ENCODE measurements at regions not wholly inside any gene's neighbourhood (a gene's known extent, or its start where the extent isn't known, plus 50 kb on each side); places are given as distances from the start of the nearest gene placed in this dataset.

DNA sequence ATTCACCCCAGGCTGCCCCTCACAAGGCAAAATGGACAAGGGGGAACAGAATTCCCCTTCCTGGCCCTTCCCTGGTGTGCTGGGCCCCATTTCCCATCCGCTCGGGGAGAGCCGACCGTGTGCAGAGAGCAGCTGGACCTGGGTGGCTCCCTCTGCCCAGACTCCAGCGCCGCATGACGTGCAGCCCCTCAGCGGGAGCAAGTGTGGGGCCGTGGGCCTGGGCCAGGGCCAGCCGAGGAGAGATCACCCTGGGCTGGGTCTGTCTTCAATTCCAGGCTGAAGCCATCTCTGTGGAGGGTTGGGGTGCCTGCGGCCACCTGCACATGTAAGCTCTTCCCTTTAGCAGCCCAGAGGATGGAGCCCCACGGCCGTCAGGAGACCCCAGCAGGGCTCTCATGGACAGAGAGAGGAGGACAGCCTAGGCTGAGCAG lies 241.8 kb downstream of the TTLL2 start:
- DNase-seq (ENCODE audit: low spot score) = no peak
- intact Hi-C loops (cut with micrococcal nuclease; ENCODE audit: unreplicated experiment) = no loop called here
- Histone ChIP-seq H3K4me2 (ENCODE audit: low read length) (no peak overlapping the region), H2AFZ (ENCODE audit: low read length) (no peak overlapping the region), H4K20me1 (ENCODE audit: insufficient read depth, low read length) (no peaks in the 10 kb centered on the region), H3K4me3 (ENCODE audit: low read depth, low read length, poor library complexity, severe bottlenecking) (no peak overlapping the region), H3K36me3 (ENCODE audit: insufficient read depth, low read length) (no peaks in the 10 kb centered on the region), H3K9me2 (ENCODE audit: insufficient read depth, low read length) (no peaks in the 10 kb centered on the region), H3K27ac (ENCODE audit: low read depth, low read length, poor library complexity, severe bottlenecking) (no peak overlapping the region), H3K4me1 (ENCODE audit: insufficient read depth, low read length, poor library complexity, severe bottlenecking) (no peaks in the 10 kb centered on the region), H3K9me3 (ENCODE audit: low read length) (no peaks in the 10 kb centered on the region), H3K79me2 (ENCODE audit: insufficient read depth, low read depth, low read length) (no peaks in the 10 kb centered on the region)
- no TSS peak for BruUV-seq (replicated peaks)
- ChIA-PET POLR2A (interaction anchor here (0.6 to 0.7 kb wide), 2 partner anchors 309 to 319 kb away, joined by 3 to 4 read pairs; no protein-coding TSS in a partner anchor), CTCF (ENCODE audit: unreplicated experiment) (no interaction called here)
- TF ChIP-seq EZH2phosphoT487 (IDR thresholded peaks at IDR 0.05; ENCODE audit: borderline replicate concordance, low read depth, low read length) = no peak
- TF ChIP-seq CTCF (conservative IDR thresholded peaks at IDR 0.05; ENCODE audit: low read length) = no peak

- H3K4me3 ChIP-seq (ENCODE audit: low read depth, low read length, poor library complexity, severe bottlenecking) = no peak overlapping the region
- no peak overlapping the region for H2AFZ ChIP-seq (ENCODE audit: low read length)
- H3K4me1 ChIP-seq (ENCODE audit: insufficient read depth, low read length, poor library complexity, severe bottlenecking) = no peaks in the 10 kb centered on the region
- ChIA-PET CTCF (ENCODE audit: unreplicated experiment) (no interaction called here), POLR2A (no interaction called here)
- no peak for DNase-seq (ENCODE audit: low spot score)
- H3K9me3 ChIP-seq (ENCODE audit: low read length) = no peaks in the 10 kb centered on the region
- H3K36me3 ChIP-seq (ENCODE audit: insufficient read depth, low read length) = no peaks in the 10 kb centered on the region
- BruUV-seq (replicated peaks) = no TSS peak
- no peak overlapping the region for H3K27ac ChIP-seq (ENCODE audit: low read depth, low read length, poor library complexity, severe bottlenecking)
- intact Hi-C loops (cut with micrococcal nuclease; ENCODE audit: unreplicated experiment) = no loop called here
- no peaks in the 10 kb centered on the region for H3K79me2 ChIP-seq (ENCODE audit: insufficient read depth, low read depth, low read length)
- H3K4me2 ChIP-seq (ENCODE audit: low read length) = no peak overlapping the region
- no peaks in the 10 kb centered on the region for H4K20me1 ChIP-seq (ENCODE audit: insufficient read depth, low read length)
- TF ChIP-seq EZH2phosphoT487 (IDR thresholded peaks at IDR 0.05; ENCODE audit: borderline replicate concordance, low read depth, low read length) = no peak
- TF ChIP-seq CTCF (conservative IDR thresholded peaks at IDR 0.05; ENCODE audit: low read length) = no peak
- H3K9me2 ChIP-seq (ENCODE audit: insufficient read depth, low read length) = no peaks in the 10 kb centered on the region
Observed at GRCh38 chr6:167567142-167568033, 242.5 kb downstream of the TTLL2 start.

DNA sequence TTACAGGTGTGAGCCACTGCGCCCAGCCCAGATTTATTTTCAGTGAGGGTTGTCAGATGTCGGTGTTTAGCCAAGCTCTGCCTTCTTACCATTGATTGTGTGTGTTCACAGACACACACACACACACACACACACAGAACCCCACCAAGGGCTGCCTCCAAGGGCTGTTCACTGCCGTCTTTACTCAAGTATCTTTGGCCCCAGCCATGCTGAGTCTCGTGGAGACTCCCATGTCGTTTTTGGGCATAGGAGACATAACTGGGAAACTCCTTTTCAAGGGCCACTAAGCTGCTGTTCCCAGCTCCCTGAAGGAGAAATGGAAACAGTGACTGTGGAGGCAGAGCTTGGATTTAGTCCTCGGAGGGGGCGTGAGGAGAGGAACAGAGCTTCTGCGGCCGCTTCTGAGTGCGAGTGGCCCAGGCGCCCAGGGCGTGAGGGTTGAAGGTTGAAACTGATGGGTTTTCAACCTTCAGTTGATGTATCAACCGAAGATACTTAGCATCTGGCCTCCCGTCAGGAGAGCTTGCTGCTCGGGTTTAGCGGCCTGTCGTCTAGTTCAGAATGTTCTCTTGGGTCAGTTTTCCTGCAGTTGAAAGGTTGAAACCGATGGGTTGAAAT lies 243.6 kb downstream of the TTLL2 start:
- no peak overlapping the region for H3K27ac ChIP-seq (ENCODE audit: low read depth, low read length, poor library complexity, severe bottlenecking)
- H3K4me3 ChIP-seq (ENCODE audit: low read depth, low read length, poor library complexity, severe bottlenecking) = no peak overlapping the region
- H3K36me3 ChIP-seq (ENCODE audit: insufficient read depth, low read length) = no peaks in the 10 kb centered on the region
- no peaks in the 10 kb centered on the region for H3K9me2 ChIP-seq (ENCODE audit: insufficient read depth, low read length)
- BruUV-seq (replicated peaks) = no TSS peak
- ChIA-PET CTCF (ENCODE audit: unreplicated experiment) (no interaction called here), POLR2A (no interaction called here)
- intact Hi-C loops (cut with micrococcal nuclease; ENCODE audit: unreplicated experiment) = no loop called here
- no peak overlapping the region for H3K4me2 ChIP-seq (ENCODE audit: low read length)
- DNase-seq (ENCODE audit: low spot score) = no peak
- no peaks in the 10 kb centered on the region for H3K79me2 ChIP-seq (ENCODE audit: insufficient read depth, low read depth, low read length)
- no peaks in the 10 kb centered on the region for H3K9me3 ChIP-seq (ENCODE audit: low read length)
- H2AFZ ChIP-seq (ENCODE audit: low read length) = no peak overlapping the region
- H4K20me1 ChIP-seq (ENCODE audit: insufficient read depth, low read length) = no peaks in the 10 kb centered on the region
- TF ChIP-seq EZH2phosphoT487 (IDR thresholded peaks at IDR 0.05; ENCODE audit: borderline replicate concordance, low read depth, low read length) (no peak), CTCF (conservative IDR thresholded peaks at IDR 0.05; ENCODE audit: low read length) (no peak)
- H3K4me1 ChIP-seq (ENCODE audit: insufficient read depth, low read length, poor library complexity, severe bottlenecking) = no peaks in the 10 kb centered on the region
